Fibroblast of mammary gland (primary cell): ENCODE measurements at regions not wholly inside any gene's neighbourhood (a gene's known extent, or its start where the extent isn't known, plus 50 kb on each side); places are given as distances from the start of the nearest gene placed in this dataset.

Source experiments
- DNase-seq: peaks from one replicate; pipeline ENCODE4 v3.0.0-alpha.2; 2010; ENCODE audit warnings: low read depth
- H3K4me3 ChIP-seq: 2 replicates; pipeline ENCODE4 v1.5.1; 2011; ENCODE audit warnings: low read depth, mild to moderate bottlenecking, low read length, moderate library complexity; ENCODE audit not compliant: control insufficient read depth
- CTCF ChIP-seq: conservative IDR thresholded peaks from 2 replicates; pipeline ENCODE4 v1.5.1; 2011; ENCODE audit warnings: low read depth, low read length, inconsistent platforms; ENCODE audit not compliant: control insufficient read depth, insufficient read depth

- TF ChIP-seq CTCF: no peak
- H3K4me3 ChIP-seq: no peak overlapping the region
- DNase-seq: no peak
Measured at GRCh38 chr6:139625081-139625939, 250.9 kb upstream of the CITED2 start.

GRCh38 chr6:139623372-139623771 lies 248.9 kb upstream of the CITED2 start:
- H3K4me3 ChIP-seq: no peak overlapping the region
- no peak for DNase-seq
- no peak for TF ChIP-seq CTCF

- DNase-seq: no peak
- TF ChIP-seq CTCF: no peak
- no peak overlapping the region for H3K4me3 ChIP-seq
Measured at GRCh38 chr6:139613496-139613895, 239.0 kb upstream of the CITED2 start.

GRCh38 chr6:139612135-139612465 lies 237.7 kb upstream of the CITED2 start:
- H3K4me3 ChIP-seq: no peak overlapping the region
- no peak for DNase-seq
- no peak for TF ChIP-seq CTCF

GRCh38 chr6:139611327-139612134 lies 237.1 kb upstream of the CITED2 start:
- H3K4me3 ChIP-seq: no peak overlapping the region
- TF ChIP-seq CTCF: no peak
- DNase-seq: no peak

- DNase-seq: peak; percentile 30
- no peak for TF ChIP-seq CTCF
- H3K4me3 ChIP-seq: no peak overlapping the region
Measured at GRCh38 chr6:139608466-139609261, 234.2 kb upstream of the CITED2 start.
